CD4-positive, CD25-positive, alpha-beta regulatory T cell (primary cell): ENCODE measurements at regions not wholly inside any gene's neighbourhood (a gene's known extent, or its start where the extent isn't known, plus 50 kb on each side); places are given as distances from the start of the nearest gene placed in this dataset.
"Not testable (repeated sequence)": the region's sequence is repeated elsewhere in the genome, so short reads cannot be mapped to it uniquely, and the experiment has no call there.

Experiments
- ATAC-seq, 2 donors: fragments of 150-1000 bp; cut with Tn5 transposase; one replicate each; pipeline ENCODE4 v1.10.0; 2021; ENCODE audit warnings: low read depth in 2 of 2, moderate number of reproducible peaks in 2 of 2, moderate library complexity in 1 of 2
- DNase-seq, 3 donors: peaks; one replicate each; pipeline versions ENCODE4 v3.0.0 to v3.0.0-alpha.2; 2012 to 2022; ENCODE audit warnings: mixed read lengths in 1 of 3
- H3K27ac ChIP-seq: one replicate; pipeline ENCODE4 v1.7.0; 2013; ENCODE audit warnings: mild to moderate bottlenecking, low read length; ENCODE audit not compliant: insufficient read depth, poor library complexity, severe bottlenecking
- H3K27me3 ChIP-seq: one replicate; pipeline ENCODE4 v1.7.0; 2013; ENCODE audit warnings: low read length; ENCODE audit not compliant: control insufficient read depth, insufficient read depth
- H3K36me3 ChIP-seq: one replicate; pipeline ENCODE4 v1.7.0; 2013; ENCODE audit warnings: mild to moderate bottlenecking, low read length, moderate library complexity; ENCODE audit not compliant: control insufficient read depth, insufficient read depth
- H3K4me1 ChIP-seq: 2 replicates; pipeline ENCODE4 v1.7.0; 2013; ENCODE audit warnings: mild to moderate bottlenecking, low read length; ENCODE audit not compliant: insufficient read depth, control insufficient read depth, poor library complexity, severe bottlenecking
- H3K4me3 ChIP-seq: one replicate; pipeline ENCODE4 v1.7.0; 2013; ENCODE audit warnings: low read depth, mild to moderate bottlenecking, low read length, moderate library complexity
- H3K9me3 ChIP-seq, 2 experiments: 1 replicate in 1 of 2; 2 replicates in 1 of 2; pipeline ENCODE4 v1.7.0; 2013; ENCODE audit warnings: low read length in 2 of 2, mild to moderate bottlenecking in 1 of 2, moderate library complexity in 1 of 2; ENCODE audit not compliant: control insufficient read depth in 2 of 2
- H3K27ac Mint-ChIP-seq, 3 donors: one replicate each; pipeline ENCODE4 v1.8.0; 2020 to 2022; ENCODE audit warnings: mild to moderate bottlenecking in 3 of 3, mixed read lengths in 3 of 3, moderate library complexity in 2 of 3
- H3K27me3 Mint-ChIP-seq: one replicate; pipeline ENCODE4 v1.8.0; 2022; ENCODE audit warnings: mild to moderate bottlenecking, mixed read lengths
- H3K36me3 Mint-ChIP-seq: one replicate; pipeline ENCODE4 v1.8.0; 2020; ENCODE audit warnings: mixed read lengths
- H3K4me1 Mint-ChIP-seq, 4 donors: one replicate each; pipeline ENCODE4 v1.8.0; 2020 to 2022; ENCODE audit warnings: mixed read lengths in 4 of 4, mild to moderate bottlenecking in 1 of 4
- H3K4me3 Mint-ChIP-seq, 4 donors: one replicate each; pipeline ENCODE4 v1.8.0; 2020 to 2022; ENCODE audit warnings: mild to moderate bottlenecking in 4 of 4, mixed read lengths in 4 of 4, moderate library complexity in 3 of 4
- H3K9me3 Mint-ChIP-seq, 7 donors: one replicate each; pipeline ENCODE4 v1.8.0; 2020 to 2022; ENCODE audit warnings: mixed read lengths in 7 of 7, mild to moderate bottlenecking in 3 of 7, moderate library complexity in 2 of 7

GRCh38 chr12:83260126-83260525 lies 573.4 kb downstream of the TMTC2 start:
- not testable (repeated sequence) for H3K9me3 Mint-ChIP-seq, H3K9me3 ChIP-seq, H3K4me3 Mint-ChIP-seq, ATAC-seq, H3K4me1 Mint-ChIP-seq, H3K36me3 ChIP-seq, H3K4me1 ChIP-seq, H3K27me3 ChIP-seq, H3K27ac Mint-ChIP-seq, H3K36me3 Mint-ChIP-seq, DNase-seq, H3K27ac ChIP-seq, H3K27me3 Mint-ChIP-seq, H3K4me3 ChIP-seq

DNA sequence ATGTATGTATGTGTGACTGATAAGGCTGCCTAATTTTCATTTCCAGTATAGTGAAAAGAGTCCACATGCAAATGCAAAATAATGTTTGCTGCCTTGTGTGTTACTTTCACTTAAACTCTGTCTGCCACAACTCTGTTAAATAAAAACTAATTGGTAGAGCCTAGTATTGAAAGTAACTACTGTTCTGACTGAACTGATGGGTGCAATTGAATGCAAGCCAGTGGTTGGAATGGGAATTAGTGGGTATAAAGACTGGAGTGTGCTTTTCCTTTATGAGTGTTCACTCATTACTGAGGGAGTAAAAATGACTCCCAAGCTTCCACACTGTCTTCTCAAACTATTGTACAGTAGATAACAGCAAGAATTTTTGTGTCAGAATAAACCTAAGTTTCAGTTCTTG lies 571.0 kb downstream of the TMTC2 start:
- DNase-seq: no peak
- Mint-ChIP-seq H3K36me3 (no peaks in the 10 kb centered on the region), H3K27ac (no peak overlapping the region), H3K27me3 (no peaks in the 10 kb centered on the region), H3K4me1 (no peaks in the 10 kb centered on the region), H3K4me3 (no peak overlapping the region), H3K9me3 (peaks cover 0 to 7% (median under 1%) of the 10 kb centered on the region in 7 donors)
- H3K36me3 ChIP-seq: no peaks in the 10 kb centered on the region
- H3K4me1 ChIP-seq: no peaks in the 10 kb centered on the region
- H3K4me3 ChIP-seq: no peak overlapping the region
- no peak overlapping the region for H3K27ac ChIP-seq
- no peaks in the 10 kb centered on the region for H3K27me3 ChIP-seq
- no peaks in the 10 kb centered on the region for H3K9me3 ChIP-seq
- ATAC-seq: no peak

DNA sequence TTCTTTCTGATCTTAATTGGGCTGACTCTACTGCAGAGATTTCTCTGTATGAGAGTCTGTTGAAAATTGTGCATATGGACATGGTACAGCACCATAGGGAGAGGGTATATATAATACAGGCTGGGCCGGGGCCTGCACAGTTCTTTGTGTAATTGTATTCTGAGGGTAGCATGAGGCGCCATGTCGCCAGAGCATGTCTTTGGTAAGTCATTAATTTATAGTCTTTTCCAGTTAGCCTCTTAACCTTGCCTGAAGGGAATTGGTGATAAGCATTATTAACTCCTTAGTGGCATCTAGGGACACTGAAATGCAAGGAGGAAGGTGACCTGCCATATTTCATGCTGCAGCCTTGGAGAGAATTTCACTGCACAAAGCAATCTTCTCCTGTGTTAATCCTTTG lies 569.9 kb downstream of the TMTC2 start:
- no peaks in the 10 kb centered on the region for H3K27me3 Mint-ChIP-seq
- no peak for DNase-seq
- H3K9me3 Mint-ChIP-seq: peaks cover 0 to 7% (median 1%) of the 10 kb centered on the region in 7 donors
- Histone ChIP-seq H3K9me3 (no peaks in the 10 kb centered on the region), H3K36me3 (no peaks in the 10 kb centered on the region), H3K27ac (no peak overlapping the region), H3K4me3 (no peak overlapping the region), H3K27me3 (no peaks in the 10 kb centered on the region), H3K4me1 (no peaks in the 10 kb centered on the region)
- no peak overlapping the region for H3K4me3 Mint-ChIP-seq
- no peaks in the 10 kb centered on the region for H3K4me1 Mint-ChIP-seq
- no peak for ATAC-seq
- H3K36me3 Mint-ChIP-seq: no peaks in the 10 kb centered on the region
- no peak overlapping the region for H3K27ac Mint-ChIP-seq

DNA sequence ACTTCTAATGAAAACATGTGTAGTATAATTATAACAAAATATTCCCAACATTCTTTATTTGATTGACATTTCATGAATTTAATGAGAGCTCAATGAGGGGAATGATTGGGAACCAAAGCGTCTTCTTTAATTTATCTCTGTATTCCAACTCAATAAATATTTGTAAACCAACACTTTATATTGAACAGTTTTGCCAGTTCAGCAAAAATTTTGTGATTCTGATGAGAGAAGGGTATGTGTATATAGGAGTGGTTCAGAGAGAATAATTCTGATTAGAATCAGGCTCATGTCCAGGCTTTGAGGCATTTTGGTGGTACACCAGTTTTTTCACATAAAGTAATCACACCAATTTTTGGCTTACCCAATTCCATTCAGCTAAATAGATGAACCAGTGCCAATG lies 564.2 kb downstream of the TMTC2 start:
- peaks cover 0 to 10% (median 4%) of the 10 kb centered on the region in 7 donors for H3K9me3 Mint-ChIP-seq
- DNase-seq (no peak), ATAC-seq (no peak)
- Histone ChIP-seq H3K9me3 (no peaks in the 10 kb centered on the region), H3K27ac (no peak overlapping the region), H3K36me3 (no peaks in the 10 kb centered on the region), H3K4me1 (no peaks in the 10 kb centered on the region), H3K27me3 (no peaks in the 10 kb centered on the region), H3K4me3 (no peak overlapping the region)
- H3K27ac Mint-ChIP-seq: no peak overlapping the region
- H3K4me1 Mint-ChIP-seq: no peaks in the 10 kb centered on the region
- no peaks in the 10 kb centered on the region for H3K36me3 Mint-ChIP-seq
- H3K27me3 Mint-ChIP-seq: no peaks in the 10 kb centered on the region
- H3K4me3 Mint-ChIP-seq: no peak overlapping the region

GRCh38 chr12:83245156-83245555 lies 558.5 kb downstream of the TMTC2 start:
- Histone ChIP-seq H3K4me1 (no peaks in the 10 kb centered on the region), H3K27ac (no peak overlapping the region), H3K27me3 (no peaks in the 10 kb centered on the region), H3K9me3 (no peaks in the 10 kb centered on the region), H3K4me3 (no peak overlapping the region), H3K36me3 (no peaks in the 10 kb centered on the region)
- no peaks in the 10 kb centered on the region for H3K4me1 Mint-ChIP-seq
- ATAC-seq (no peak), DNase-seq (no peak)
- H3K36me3 Mint-ChIP-seq: no peaks in the 10 kb centered on the region
- no peaks in the 10 kb centered on the region for H3K27me3 Mint-ChIP-seq
- H3K4me3 Mint-ChIP-seq: no peak overlapping the region
- H3K9me3 Mint-ChIP-seq: peaks cover 0 to 13% (median 2%) of the 10 kb centered on the region in 7 donors
- no peak overlapping the region for H3K27ac Mint-ChIP-seq

DNA sequence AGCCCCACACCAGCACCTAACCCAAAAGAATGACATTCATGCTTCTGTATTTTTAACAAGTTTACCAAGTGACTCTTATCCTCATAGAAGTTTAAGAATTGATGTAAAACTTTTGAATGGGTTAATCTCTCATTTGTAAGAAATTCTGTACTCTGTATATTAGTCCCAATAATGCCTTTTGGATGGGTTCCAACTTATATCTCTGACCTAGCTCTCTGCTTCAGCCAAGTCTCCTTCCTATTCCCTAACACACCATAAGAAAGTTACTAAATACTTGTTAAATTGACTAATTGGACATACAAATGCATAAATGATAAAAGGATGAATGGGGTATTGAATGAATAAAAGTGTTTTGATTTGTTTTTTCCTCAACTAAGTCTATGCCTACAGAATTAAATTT lies 557.3 kb downstream of the TMTC2 start:
- no peak overlapping the region for H3K4me3 Mint-ChIP-seq
- no peaks in the 10 kb centered on the region for H3K27me3 Mint-ChIP-seq
- DNase-seq: no peak
- H3K4me3 ChIP-seq: no peak overlapping the region
- ATAC-seq: no peak
- no peaks in the 10 kb centered on the region for H3K4me1 ChIP-seq
- no peak overlapping the region for H3K27ac ChIP-seq
- H3K27ac Mint-ChIP-seq: no peak overlapping the region
- H3K4me1 Mint-ChIP-seq: no peaks in the 10 kb centered on the region
- H3K36me3 Mint-ChIP-seq: no peaks in the 10 kb centered on the region
- H3K9me3 ChIP-seq: no peaks in the 10 kb centered on the region
- no peaks in the 10 kb centered on the region for H3K36me3 ChIP-seq
- no peaks in the 10 kb centered on the region for H3K27me3 ChIP-seq
- H3K9me3 Mint-ChIP-seq: peaks cover 0 to 13% (median 2%) of the 10 kb centered on the region in 7 donors

- H3K36me3 Mint-ChIP-seq, H3K9me3 Mint-ChIP-seq, H3K27ac ChIP-seq, H3K27me3 ChIP-seq, H3K27ac Mint-ChIP-seq, H3K4me3 ChIP-seq, DNase-seq, H3K4me3 Mint-ChIP-seq, H3K36me3 ChIP-seq, ATAC-seq, H3K4me1 Mint-ChIP-seq, H3K4me1 ChIP-seq, H3K9me3 ChIP-seq, H3K27me3 Mint-ChIP-seq: not testable (repeated sequence)
These were observed 547.3 kb downstream of the TMTC2 start for GRCh38 chr12:83233987-83234386.

DNA sequence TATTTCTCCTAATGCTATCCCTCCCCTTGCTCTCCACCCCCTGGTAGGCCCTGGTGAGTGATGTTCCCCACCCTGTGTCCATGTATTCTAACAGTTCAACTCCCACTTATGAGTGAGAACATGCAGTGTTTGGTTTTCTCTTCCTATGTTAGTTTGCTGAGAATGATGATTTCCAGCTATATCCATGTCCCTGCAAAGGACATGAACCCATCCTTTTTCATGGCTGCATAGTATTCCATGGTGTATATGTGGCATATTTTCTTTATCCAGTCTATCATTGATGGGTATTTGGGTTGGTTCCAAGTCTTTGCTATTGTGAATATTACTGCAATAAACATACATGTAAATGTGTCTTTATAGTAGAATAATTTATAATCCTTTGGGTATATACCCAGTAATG lies 540.3 kb downstream of the TMTC2 start:
- H3K4me1 ChIP-seq, H3K27me3 ChIP-seq, ATAC-seq, H3K36me3 ChIP-seq, H3K36me3 Mint-ChIP-seq, H3K4me3 Mint-ChIP-seq, H3K4me3 ChIP-seq, H3K9me3 ChIP-seq, H3K27ac ChIP-seq, H3K27me3 Mint-ChIP-seq, DNase-seq, H3K4me1 Mint-ChIP-seq: not testable (repeated sequence)
- Mint-ChIP-seq H3K27ac (peak overlapping the region in 1 of 3 donors; percentile 89), H3K9me3 (peaks cover 0 to 12% (median 2%) of the 10 kb centered on the region in 7 donors)
